ENCODE measurements at regions not wholly inside any gene's neighbourhood (a gene's known extent, or its start where the extent isn't known, plus 50 kb on each side); places are given as distances from the start of the nearest gene placed in this dataset.
"Not testable (repeated sequence)": the region's sequence is repeated elsewhere in the genome, so short reads cannot be mapped to it uniquely, and the experiment has no call there.

- DNase-seq, result no peak
These were observed 53.2 kb upstream of the PARP1 start for GRCh38 chr1:226461087-226461486.

- no peak for DNase-seq
These were observed 56.2 kb upstream of the PARP1 start for GRCh38 chr1:226463925-226464586.

- not testable (repeated sequence) for DNase-seq
These were observed 56.7 kb upstream of the PARP1 start for GRCh38 chr1:226464587-226464971.

GRCh38 chr1:226466296-226466695, 58.4 kb upstream of the PARP1 start:
- no peak for DNase-seq

GRCh38 chr1:226467443-226467842, 59.5 kb upstream of the PARP1 start:
- no peak for DNase-seq

- no peak for DNase-seq
These were observed 63.3 kb upstream of the PARP1 start for GRCh38 chr1:226470921-226471866.

- DNase-seq, result no peak
These were observed 65.4 kb upstream of the PARP1 start for GRCh38 chr1:226473325-226473724.

GRCh38 chr1:226474041-226474440, 66.1 kb upstream of the PARP1 start:
- DNase-seq, result no peak

GRCh38 chr1:226474443-226475141, 66.7 kb upstream of the PARP1 start:
- DNase-seq, result no peak

- DNase-seq, result no peak
These were observed 67.2 kb upstream of the PARP1 start for GRCh38 chr1:226475142-226475511.

- DNase-seq, result no peak
These were observed 68.2 kb upstream of the PARP1 start for GRCh38 chr1:226476066-226476465.

- DNase-seq, result no peak
These were observed 68.9 kb upstream of the PARP1 start for GRCh38 chr1:226476648-226477319.

- DNase-seq, result no peak
These were observed 69.1 kb upstream of the STUM start for GRCh38 chr1:226479474-226479873.

- DNase-seq, result no peak
These were observed 68.1 kb upstream of the STUM start for GRCh38 chr1:226480461-226480860.

- DNase-seq, result no peak
These were observed 67.4 kb upstream of the STUM start for GRCh38 chr1:226481133-226481532.

- DNase-seq, result no peak
These were observed 66.4 kb upstream of the STUM start for GRCh38 chr1:226482196-226482595.

- no peak for DNase-seq
These were observed 65.4 kb upstream of the STUM start for GRCh38 chr1:226482975-226483700.

- no peak for DNase-seq
These were observed 63.4 kb upstream of the STUM start for GRCh38 chr1:226485192-226485591.

- no peak for DNase-seq
These were observed 62.4 kb upstream of the STUM start for GRCh38 chr1:226486161-226486560.

GRCh38 chr1:226487921-226488320, 60.6 kb upstream of the STUM start:
- no peak for DNase-seq

GRCh38 chr1:226489718-226490425, 58.7 kb upstream of the STUM start:
- DNase-seq, result no peak

- no peak for DNase-seq
These were observed 58.1 kb upstream of the STUM start for GRCh38 chr1:226490426-226490809.
